ENCODE measurements at regions not wholly inside any gene's neighbourhood (a gene's known extent, or its start where the extent isn't known, plus 50 kb on each side); places are given as distances from the start of the nearest gene placed in this dataset.

DNA sequence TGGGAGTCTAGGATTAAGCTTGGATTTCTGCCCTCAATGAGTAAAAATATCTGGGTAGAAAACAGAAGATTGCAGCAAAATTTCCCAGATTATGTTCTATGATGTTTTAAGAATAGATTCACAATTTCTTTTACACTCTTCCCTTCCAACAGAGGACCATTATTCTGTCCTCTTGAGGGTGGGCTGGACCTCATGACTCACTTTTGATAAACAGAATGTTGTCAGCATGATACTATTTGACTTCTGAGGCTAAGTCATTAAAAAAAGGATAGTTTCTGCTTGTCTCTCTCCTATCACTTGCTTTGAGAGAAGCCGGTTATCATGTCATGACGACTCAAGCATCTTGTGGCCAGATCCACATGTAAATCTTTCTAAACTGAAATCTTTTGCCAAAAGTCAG lies 396.2 kb upstream of the CDIN1 start:
- Histone ChIP-seq H3K27me3 (replicated peaks in 1 of 2; ENCODE audit: control insufficient read depth in 2 of 2, insufficient read depth in 2 of 2, low read length in 1 of 2) (no peaks in the 10 kb centered on the region), H3K36me3 (ENCODE audit: control insufficient read depth in 2 of 2, insufficient read depth in 2 of 2, low read length in 1 of 2) (no peaks in the 10 kb centered on the region), H4K20me1 (ENCODE audit: control insufficient read depth, insufficient read depth) (no peaks in the 10 kb centered on the region), H3K27ac (ENCODE audit: control insufficient read depth, insufficient read depth) (no peak overlapping the region), H3K4me2 (ENCODE audit: control insufficient read depth, insufficient read depth) (no peak overlapping the region), H3K9ac (ENCODE audit: control insufficient read depth, insufficient read depth, low read length) (no peak overlapping the region), H3K4me1 (ENCODE audit: control insufficient read depth, insufficient read depth, low read length) (no peaks in the 10 kb centered on the region), H3K79me2 (ENCODE audit: control insufficient read depth, insufficient read depth, low read length) (no peaks in the 10 kb centered on the region), H3K4me3 (no peak overlapping the region), H2AFZ (ENCODE audit: control insufficient read depth, low read depth, low read length) (no peak overlapping the region), H3K9me3 (replicated peaks; ENCODE audit: control insufficient read depth, insufficient read depth, low read length) (no peaks in the 10 kb centered on the region)
- DNase-seq (ENCODE audit: low read depth, low spot score) = no peak
- RAD21 ChIA-PET (ENCODE audit: unreplicated experiment) = no interaction called here
- no TSS peak for BruUV-seq (replicated peaks)
- SMC1A ChIA-PET (ENCODE audit: uncharacterized antibody, unreplicated experiment) = no interaction called here
- in situ Hi-C loops (cut with MboI) (no loop called here), intact Hi-C loops (cut with micrococcal nuclease; ENCODE audit: unreplicated experiment) (loop anchor here (10.0 kb wide), 1 partner anchor 58 kb away; no protein-coding TSS in a partner anchor)
- WGBS (ENCODE audit: insufficient coverage, insufficient replicate concordance, low lambda C conversion rate, missing lambda C conversion rate) = 94% methylated on average over 2 of the region's 2 CpGs
- POLR2A ChIA-PET = no interaction called here
- CTCF ChIA-PET = no interaction called here
- no peak for ATAC-seq
- FAIRE-seq = no peak
- TF ChIP-seq, protein P1, sequence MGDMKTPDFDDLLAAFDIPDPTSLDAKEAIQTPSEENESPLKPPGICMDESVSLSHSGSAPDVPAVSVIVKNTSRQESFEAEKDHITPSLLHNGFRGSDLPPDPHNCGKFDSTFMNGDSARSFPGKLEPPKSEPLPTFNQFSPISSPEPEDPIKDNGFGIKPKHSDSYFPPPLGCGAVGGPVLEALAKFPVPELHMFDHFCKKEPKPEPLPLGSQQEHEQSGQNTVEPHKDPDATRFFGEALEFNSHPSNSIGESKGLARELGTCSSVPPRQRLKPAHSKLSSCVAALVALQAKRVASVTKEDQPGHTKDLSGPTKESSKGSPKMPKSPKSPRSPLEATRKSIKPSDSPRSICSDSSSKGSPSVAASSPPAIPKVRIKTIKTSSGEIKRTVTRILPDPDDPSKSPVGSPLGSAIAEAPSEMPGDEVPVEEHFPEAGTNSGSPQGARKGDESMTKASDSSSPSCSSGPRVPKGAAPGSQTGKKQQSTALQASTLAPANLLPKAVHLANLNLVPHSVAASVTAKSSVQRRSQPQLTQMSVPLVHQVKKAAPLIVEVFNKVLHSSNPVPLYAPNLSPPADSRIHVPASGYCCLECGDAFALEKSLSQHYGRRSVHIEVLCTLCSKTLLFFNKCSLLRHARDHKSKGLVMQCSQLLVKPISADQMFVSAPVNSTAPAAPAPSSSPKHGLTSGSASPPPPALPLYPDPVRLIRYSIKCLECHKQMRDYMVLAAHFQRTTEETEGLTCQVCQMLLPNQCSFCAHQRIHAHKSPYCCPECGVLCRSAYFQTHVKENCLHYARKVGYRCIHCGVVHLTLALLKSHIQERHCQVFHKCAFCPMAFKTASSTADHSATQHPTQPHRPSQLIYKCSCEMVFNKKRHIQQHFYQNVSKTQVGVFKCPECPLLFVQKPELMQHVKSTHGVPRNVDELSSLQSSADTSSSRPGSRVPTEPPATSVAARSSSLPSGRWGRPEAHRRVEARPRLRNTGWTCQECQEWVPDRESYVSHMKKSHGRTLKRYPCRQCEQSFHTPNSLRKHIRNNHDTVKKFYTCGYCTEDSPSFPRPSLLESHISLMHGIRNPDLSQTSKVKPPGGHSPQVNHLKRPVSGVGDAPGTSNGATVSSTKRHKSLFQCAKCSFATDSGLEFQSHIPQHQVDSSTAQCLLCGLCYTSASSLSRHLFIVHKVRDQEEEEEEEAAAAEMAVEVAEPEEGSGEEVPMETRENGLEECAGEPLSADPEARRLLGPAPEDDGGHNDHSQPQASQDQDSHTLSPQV (IDR thresholded peaks at IDR 0.05) = no peak
- TF ChIP-seq GATAD2B (conservative IDR thresholded peaks at IDR 0.05; ENCODE audit: low read depth) (no peak), POLR2AphosphoS2 (IDR thresholded peaks at IDR 0.05; ENCODE audit: low read depth, low read length) (no peak), IKZF1 (conservative IDR thresholded peaks at IDR 0.05) (no peak), SUZ12 (IDR thresholded peaks at IDR 0.05; ENCODE audit: unreplicated experiment) (no peak), TCF3 (IDR thresholded peaks at IDR 0.05; ENCODE audit: borderline replicate concordance, insufficient read depth, low read depth, low read length) (no peak), ZSCAN29 (IDR thresholded peaks at IDR 0.05) (no peak), POLR2A (IDR thresholded peaks at IDR 0.05; ENCODE audit: low read depth, low read length) (no peak), TARDBP (IDR thresholded peaks at IDR 0.05; ENCODE audit: borderline replicate concordance) (no peak)
- TF ChIP-seq, protein P2, sequence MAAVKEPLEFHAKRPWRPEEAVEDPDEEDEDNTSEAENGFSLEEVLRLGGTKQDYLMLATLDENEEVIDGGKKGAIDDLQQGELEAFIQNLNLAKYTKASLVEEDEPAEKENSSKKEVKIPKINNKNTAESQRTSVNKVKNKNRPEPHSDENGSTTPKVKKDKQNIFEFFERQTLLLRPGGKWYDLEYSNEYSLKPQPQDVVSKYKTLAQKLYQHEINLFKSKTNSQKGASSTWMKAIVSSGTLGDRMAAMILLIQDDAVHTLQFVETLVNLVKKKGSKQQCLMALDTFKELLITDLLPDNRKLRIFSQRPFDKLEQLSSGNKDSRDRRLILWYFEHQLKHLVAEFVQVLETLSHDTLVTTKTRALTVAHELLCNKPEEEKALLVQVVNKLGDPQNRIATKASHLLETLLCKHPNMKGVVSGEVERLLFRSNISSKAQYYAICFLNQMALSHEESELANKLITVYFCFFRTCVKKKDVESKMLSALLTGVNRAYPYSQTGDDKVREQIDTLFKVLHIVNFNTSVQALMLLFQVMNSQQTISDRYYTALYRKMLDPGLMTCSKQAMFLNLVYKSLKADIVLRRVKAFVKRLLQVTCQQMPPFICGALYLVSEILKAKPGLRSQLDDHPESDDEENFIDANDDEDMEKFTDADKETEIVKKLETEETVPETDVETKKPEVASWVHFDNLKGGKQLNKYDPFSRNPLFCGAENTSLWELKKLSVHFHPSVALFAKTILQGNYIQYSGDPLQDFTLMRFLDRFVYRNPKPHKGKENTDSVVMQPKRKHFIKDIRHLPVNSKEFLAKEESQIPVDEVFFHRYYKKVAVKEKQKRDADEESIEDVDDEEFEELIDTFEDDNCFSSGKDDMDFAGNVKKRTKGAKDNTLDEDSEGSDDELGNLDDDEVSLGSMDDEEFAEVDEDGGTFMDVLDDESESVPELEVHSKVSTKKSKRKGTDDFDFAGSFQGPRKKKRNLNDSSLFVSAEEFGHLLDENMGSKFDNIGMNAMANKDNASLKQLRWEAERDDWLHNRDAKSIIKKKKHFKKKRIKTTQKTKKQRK (IDR thresholded peaks at IDR 0.05; ENCODE audit: low read depth, low read length) = no peak
- TF ChIP-seq, protein P3, sequence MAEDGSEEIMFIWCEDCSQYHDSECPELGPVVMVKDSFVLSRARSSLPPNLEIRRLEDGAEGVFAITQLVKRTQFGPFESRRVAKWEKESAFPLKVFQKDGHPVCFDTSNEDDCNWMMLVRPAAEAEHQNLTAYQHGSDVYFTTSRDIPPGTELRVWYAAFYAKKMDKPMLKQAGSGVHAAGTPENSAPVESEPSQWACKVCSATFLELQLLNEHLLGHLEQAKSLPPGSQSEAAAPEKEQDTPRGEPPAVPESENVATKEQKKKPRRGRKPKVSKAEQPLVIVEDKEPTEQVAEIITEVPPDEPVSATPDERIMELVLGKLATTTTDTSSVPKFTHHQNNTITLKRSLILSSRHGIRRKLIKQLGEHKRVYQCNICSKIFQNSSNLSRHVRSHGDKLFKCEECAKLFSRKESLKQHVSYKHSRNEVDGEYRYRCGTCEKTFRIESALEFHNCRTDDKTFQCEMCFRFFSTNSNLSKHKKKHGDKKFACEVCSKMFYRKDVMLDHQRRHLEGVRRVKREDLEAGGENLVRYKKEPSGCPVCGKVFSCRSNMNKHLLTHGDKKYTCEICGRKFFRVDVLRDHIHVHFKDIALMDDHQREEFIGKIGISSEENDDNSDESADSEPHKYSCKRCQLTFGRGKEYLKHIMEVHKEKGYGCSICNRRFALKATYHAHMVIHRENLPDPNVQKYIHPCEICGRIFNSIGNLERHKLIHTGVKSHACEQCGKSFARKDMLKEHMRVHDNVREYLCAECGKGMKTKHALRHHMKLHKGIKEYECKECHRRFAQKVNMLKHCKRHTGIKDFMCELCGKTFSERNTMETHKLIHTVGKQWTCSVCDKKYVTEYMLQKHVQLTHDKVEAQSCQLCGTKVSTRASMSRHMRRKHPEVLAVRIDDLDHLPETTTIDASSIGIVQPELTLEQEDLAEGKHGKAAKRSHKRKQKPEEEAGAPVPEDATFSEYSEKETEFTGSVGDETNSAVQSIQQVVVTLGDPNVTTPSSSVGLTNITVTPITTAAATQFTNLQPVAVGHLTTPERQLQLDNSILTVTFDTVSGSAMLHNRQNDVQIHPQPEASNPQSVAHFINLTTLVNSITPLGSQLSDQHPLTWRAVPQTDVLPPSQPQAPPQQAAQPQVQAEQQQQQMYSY (CRISPR knock-in tag; IDR thresholded peaks at IDR 0.05) = no peak
- TF ChIP-seq, protein P4, sequence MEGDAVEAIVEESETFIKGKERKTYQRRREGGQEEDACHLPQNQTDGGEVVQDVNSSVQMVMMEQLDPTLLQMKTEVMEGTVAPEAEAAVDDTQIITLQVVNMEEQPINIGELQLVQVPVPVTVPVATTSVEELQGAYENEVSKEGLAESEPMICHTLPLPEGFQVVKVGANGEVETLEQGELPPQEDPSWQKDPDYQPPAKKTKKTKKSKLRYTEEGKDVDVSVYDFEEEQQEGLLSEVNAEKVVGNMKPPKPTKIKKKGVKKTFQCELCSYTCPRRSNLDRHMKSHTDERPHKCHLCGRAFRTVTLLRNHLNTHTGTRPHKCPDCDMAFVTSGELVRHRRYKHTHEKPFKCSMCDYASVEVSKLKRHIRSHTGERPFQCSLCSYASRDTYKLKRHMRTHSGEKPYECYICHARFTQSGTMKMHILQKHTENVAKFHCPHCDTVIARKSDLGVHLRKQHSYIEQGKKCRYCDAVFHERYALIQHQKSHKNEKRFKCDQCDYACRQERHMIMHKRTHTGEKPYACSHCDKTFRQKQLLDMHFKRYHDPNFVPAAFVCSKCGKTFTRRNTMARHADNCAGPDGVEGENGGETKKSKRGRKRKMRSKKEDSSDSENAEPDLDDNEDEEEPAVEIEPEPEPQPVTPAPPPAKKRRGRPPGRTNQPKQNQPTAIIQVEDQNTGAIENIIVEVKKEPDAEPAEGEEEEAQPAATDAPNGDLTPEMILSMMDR (IDR thresholded peaks at IDR 0.05 in 2 of 3, conservative IDR thresholded peaks at IDR 0.05 in 1 of 3; ENCODE audit: control insufficient read depth in 2 of 3, extremely low read depth in 1 of 3, insufficient read depth in 1 of 3, low read depth in 3 of 3, low read length in 3 of 3) = no peak

Measured in GM12878 (cell line).